ENCODE measurements at regions not wholly inside any gene's neighbourhood (a gene's known extent, or its start where the extent isn't known, plus 50 kb on each side); places are given as distances from the start of the nearest gene placed in this dataset.

- Histone ChIP-seq H3K4me1 (ENCODE audit: control insufficient read depth, insufficient read depth, low read length) (peaks cover 5% of the 10 kb centered on the region; the same call in 1 of the 2 replicates), H3K9me3 (ENCODE audit: control insufficient read depth, insufficient read depth, low read length) (no peaks in the 10 kb centered on the region), H3K36me3 (ENCODE audit: control insufficient read depth, insufficient read depth, low read length) (no peaks in the 10 kb centered on the region), H3K27ac (ENCODE audit: low read length) (no peak overlapping the region), H3K27me3 (ENCODE audit: control insufficient read depth, insufficient read depth, low read length) (no peaks in the 10 kb centered on the region), H3K4me3 (ENCODE audit: low read length) (no peak overlapping the region)
- no peak for DNase-seq (ENCODE audit: low read depth, low spot score)
- WGBS (ENCODE audit: insufficient coverage, insufficient read length): no CpG with 5 or more reads among the region's 5 CpGs
Measured at GRCh38 chr5:142385194-142385593, 60.4 kb upstream of the SPRY4 start.

GRCh38 chr5:142384014-142384413 is 59.2 kb upstream of the SPRY4 start:
- Histone ChIP-seq H3K4me3 (ENCODE audit: low read length) (no peak overlapping the region), H3K36me3 (ENCODE audit: control insufficient read depth, insufficient read depth, low read length) (no peaks in the 10 kb centered on the region), H3K27me3 (ENCODE audit: control insufficient read depth, insufficient read depth, low read length) (no peaks in the 10 kb centered on the region), H3K4me1 (ENCODE audit: control insufficient read depth, insufficient read depth, low read length) (no peaks in the 10 kb centered on the region), H3K9me3 (ENCODE audit: control insufficient read depth, insufficient read depth, low read length) (no peaks in the 10 kb centered on the region), H3K27ac (ENCODE audit: low read length) (no peak overlapping the region)
- WGBS (ENCODE audit: insufficient coverage, insufficient read length): no CpG with 5 or more reads among the region's 3 CpGs
- DNase-seq (ENCODE audit: low read depth, low spot score): no peak

- no peaks in the 10 kb centered on the region for H3K27me3 ChIP-seq (ENCODE audit: control insufficient read depth, insufficient read depth, low read length)
- H3K9me3 ChIP-seq (ENCODE audit: control insufficient read depth, insufficient read depth, low read length): no peaks in the 10 kb centered on the region
- no CpG with 5 or more reads among the region's 2 CpGs for WGBS (ENCODE audit: insufficient coverage, insufficient read length)
- no peak for DNase-seq (ENCODE audit: low read depth, low spot score)
- H3K27ac ChIP-seq (ENCODE audit: low read length): no peak overlapping the region
- H3K4me3 ChIP-seq (ENCODE audit: low read length): no peak overlapping the region
- H3K36me3 ChIP-seq (ENCODE audit: control insufficient read depth, insufficient read depth, low read length): no peaks in the 10 kb centered on the region
- no peaks in the 10 kb centered on the region for H3K4me1 ChIP-seq (ENCODE audit: control insufficient read depth, insufficient read depth, low read length)
Measured at GRCh38 chr5:142382186-142382585, 57.4 kb upstream of the SPRY4 start.

- no peak overlapping the region for H3K27ac ChIP-seq (ENCODE audit: low read length)
- no CpG with 5 or more reads among the region's 5 CpGs for WGBS (ENCODE audit: insufficient coverage, insufficient read length)
Measured at GRCh38 chr5:142378737-142379634, 54.2 kb upstream of the SPRY4 start.

GRCh38 chr5:142375944-142376411 is 51.2 kb upstream of the SPRY4 start:
- no CpG with 5 or more reads among the region's 8 CpGs for WGBS (ENCODE audit: insufficient coverage, insufficient read length)

More at GRCh38 chr5:142378737-142379634, 54.2 kb upstream of the SPRY4 start:
- Histone ChIP-seq H3K4me1 (ENCODE audit: control insufficient read depth, insufficient read depth, low read length) (no peaks in the 10 kb centered on the region), H3K4me3 (ENCODE audit: low read length) (no peak overlapping the region), H3K9me3 (ENCODE audit: control insufficient read depth, insufficient read depth, low read length) (no peaks in the 10 kb centered on the region), H3K36me3 (ENCODE audit: control insufficient read depth, insufficient read depth, low read length) (no peaks in the 10 kb centered on the region), H3K27me3 (ENCODE audit: control insufficient read depth, insufficient read depth, low read length) (no peaks in the 10 kb centered on the region)
- DNase-seq (ENCODE audit: low read depth, low spot score): no peak

More at GRCh38 chr5:142375944-142376411, 51.2 kb upstream of the SPRY4 start:
- Histone ChIP-seq H3K27me3 (ENCODE audit: control insufficient read depth, insufficient read depth, low read length) (no peaks in the 10 kb centered on the region), H3K4me3 (ENCODE audit: low read length) (no peak overlapping the region), H3K36me3 (ENCODE audit: control insufficient read depth, insufficient read depth, low read length) (no peaks in the 10 kb centered on the region), H3K9me3 (ENCODE audit: control insufficient read depth, insufficient read depth, low read length) (no peaks in the 10 kb centered on the region), H3K4me1 (ENCODE audit: control insufficient read depth, insufficient read depth, low read length) (no peaks in the 10 kb centered on the region), H3K27ac (ENCODE audit: low read length) (no peak overlapping the region)
- no peak for DNase-seq (ENCODE audit: low read depth, low spot score)

Measured in iPS DF 6.9 (cell line).